IMR-90 (cell line): ENCODE measurements at regions not wholly inside any gene's neighbourhood (a gene's known extent, or its start where the extent isn't known, plus 50 kb on each side); places are given as distances from the start of the nearest gene placed in this dataset.
A peak's percentile ranks its signal among the peaks of the same experiment; 100 is the strongest.

Source experiments
- ATAC-seq: fragments of 200-7000 bp; cut with Tn5 transposase; 2 replicates; pipeline ENCODE4 v1.9.1; 2020; ENCODE audit warnings: low read depth, mild to moderate bottlenecking, moderate library complexity
- BruUV-seq: library from RNA; stranded (reverse); fragments of 400-500 nt; replicated peaks from 2 replicates; lab custom pipeline; 2021; lab: Mats Ljungman, UMichigan
- CTCF ChIA-PET: fragments of 300-600 bp; formaldehyde crosslinking; extraction: SDS; loops from one replicate; lab custom pipeline; 2021; ENCODE audit warnings: antibody characterized with exemption; lab: Yijun Ruan, JAX
- POLR2A ChIA-PET: fragments of 300-600 bp; sonication (Branson Sonifier 250); formaldehyde crosslinking; loops from one replicate; lab custom pipeline; 2022; ENCODE audit warnings: antibody characterized with exemption; ENCODE audit not compliant: unreplicated experiment; lab: Charles Lee
- DNase-seq: peaks from one replicate; pipeline ENCODE4 v3.0.0; 2013
- H2AFZ ChIP-seq: replicated peaks from 2 replicates; pipeline ENCODE3; 2013; ENCODE audit warnings: low read length, mild to moderate bottlenecking; ENCODE audit not compliant: poor library complexity
- H2AK5ac ChIP-seq: 2 replicates; pipeline ENCODE4 v1.6.1; 2013; ENCODE audit warnings: low read depth, low read length, inconsistent platforms
- H2AK9ac ChIP-seq: replicated peaks from 2 replicates; pipeline ENCODE3; 2013; ENCODE audit warnings: mild to moderate bottlenecking, low read depth, low read length, moderate library complexity; ENCODE audit not compliant: poor library complexity
- H2BK120ac ChIP-seq: 2 replicates; pipeline ENCODE4 v1.6.1; 2013; ENCODE audit warnings: low read depth, low read length, inconsistent platforms
- H2BK15ac ChIP-seq: 3 replicates; pipeline ENCODE4 v1.6.1; 2013; ENCODE audit warnings: low read depth, low read length, inconsistent platforms
- H2BK20ac ChIP-seq: 2 replicates; pipeline ENCODE4 v1.6.1; 2013; ENCODE audit warnings: low read depth, mild to moderate bottlenecking, inconsistent platforms, low read length, moderate library complexity
- H2BK5ac ChIP-seq: 2 replicates; pipeline ENCODE4 v1.6.1; 2013; ENCODE audit warnings: mild to moderate bottlenecking, low read depth, low read length, inconsistent platforms; ENCODE audit not compliant: poor library complexity, severe bottlenecking
- H3K14ac ChIP-seq: replicated peaks from 2 replicates; pipeline ENCODE4 v1.6.1; 2013; ENCODE audit warnings: low read depth, low read length, inconsistent platforms
- H3K18ac ChIP-seq: 2 replicates; pipeline ENCODE4 v1.6.1; 2013; ENCODE audit warnings: low read depth, low read length, control low read depth
- H3K23ac ChIP-seq: 2 replicates; pipeline ENCODE4 v1.6.1; 2013; ENCODE audit warnings: low read depth, low read length, inconsistent platforms
- H3K27ac ChIP-seq: 2 replicates; pipeline ENCODE4 v1.5.1; 2013; ENCODE audit warnings: mild to moderate bottlenecking, control low read depth, low read length; ENCODE audit not compliant: insufficient read depth
- H3K27me3 ChIP-seq: 2 replicates; pipeline ENCODE4 v1.6.1; 2013; ENCODE audit warnings: low read length; ENCODE audit not compliant: control insufficient read depth, insufficient read depth
- H3K36me3 ChIP-seq: 2 replicates; pipeline ENCODE4 v1.6.1; 2013; ENCODE audit warnings: low read length, mixed read lengths; ENCODE audit not compliant: control insufficient read depth, insufficient read depth
- H3K4ac ChIP-seq: 2 replicates; pipeline ENCODE4 v1.6.1; 2013; ENCODE audit warnings: low read depth, low read length, inconsistent platforms
- H3K4me1 ChIP-seq: 2 replicates; pipeline ENCODE4 v1.6.1; 2013; ENCODE audit warnings: low read length, mixed read lengths; ENCODE audit not compliant: control insufficient read depth, insufficient read depth
- H3K4me2 ChIP-seq: 2 replicates; pipeline ENCODE4 v1.6.1; 2013; ENCODE audit warnings: low read depth, mild to moderate bottlenecking, control low read depth, low read length, moderate library complexity
- H3K4me3 ChIP-seq: 2 replicates; pipeline ENCODE4 v1.5.1; 2013; ENCODE audit warnings: low read depth, mild to moderate bottlenecking, control low read depth, low read length, moderate library complexity; ENCODE audit not compliant: insufficient read depth
- H3K56ac ChIP-seq: 2 replicates; pipeline ENCODE4 v1.6.1; 2013; ENCODE audit warnings: low read length, inconsistent platforms; ENCODE audit not compliant: insufficient read depth; ENCODE audit errors: extremely low read depth
- H3K79me1 ChIP-seq, 2 experiments: 2 replicates each; pipeline ENCODE4 v1.6.1; 2013; ENCODE audit warnings: low read length in 2 of 2, inconsistent platforms in 1 of 2, low read depth in 1 of 2
- H3K9ac ChIP-seq: 2 replicates; pipeline ENCODE4 v1.6.1; 2013; ENCODE audit warnings: low read depth, low read length, control low read depth
- H3K9me1 ChIP-seq: 2 replicates; pipeline ENCODE4 v1.6.1; 2013; ENCODE audit warnings: low read length, inconsistent platforms; ENCODE audit not compliant: insufficient read depth
- H3K9me3 ChIP-seq: 2 replicates; pipeline ENCODE4 v1.6.1; 2013; ENCODE audit warnings: low read length; ENCODE audit not compliant: control insufficient read depth, insufficient read depth
- H4K20me1 ChIP-seq: 2 replicates; pipeline ENCODE4 v1.6.1; 2013; ENCODE audit warnings: low read length, inconsistent platforms; ENCODE audit not compliant: insufficient read depth
- H4K5ac ChIP-seq: 2 replicates; pipeline ENCODE4 v1.6.1; 2013; ENCODE audit warnings: mild to moderate bottlenecking, low read depth, low read length, control low read depth
- H4K8ac ChIP-seq, 2 experiments: 2 replicates each; pipeline ENCODE4 v1.6.1; 2013; ENCODE audit warnings: low read depth in 2 of 2, low read length in 2 of 2, control low read depth in 1 of 2, inconsistent platforms in 1 of 2
- H4K91ac ChIP-seq: 2 replicates; pipeline ENCODE4 v1.6.1; 2013; ENCODE audit warnings: low read depth, low read length, inconsistent platforms; ENCODE audit not compliant: insufficient read depth
- CEBPB ChIP-seq: IDR thresholded peaks from 2 replicates; pipeline ENCODE4 v1.6.1; 2012; ENCODE audit warnings: low read depth, low read length, improper control_type of control experiment
- CHD1 ChIP-seq: IDR thresholded peaks from 2 replicates; pipeline ENCODE4 v1.6.1; 2012; ENCODE audit warnings: low read depth, low read length, improper control_type of control experiment
- FOS ChIP-seq: fragments of 150-350 bp; IDR thresholded peaks from 2 replicates; pipeline ENCODE4 v1.6.1; 2016; ENCODE audit warnings: low read depth, low read length
- MAFK ChIP-seq: IDR thresholded peaks from 2 replicates; pipeline ENCODE4 v1.6.1; 2012; ENCODE audit warnings: low read depth, low read length, improper control_type of control experiment
- MAZ ChIP-seq: IDR thresholded peaks from 2 replicates; pipeline ENCODE4 v1.6.1; 2012; ENCODE audit warnings: low read depth, mild to moderate bottlenecking, low read length, improper control_type of control experiment, moderate library complexity, borderline replicate concordance
- MXI1 ChIP-seq: IDR thresholded peaks from 2 replicates; pipeline ENCODE4 v1.6.1; 2012; ENCODE audit warnings: low read depth, mild to moderate bottlenecking, low read length, moderate library complexity, borderline replicate concordance
- NFE2L2 ChIP-seq: fragments of 150-350 bp; IDR thresholded peaks from 2 replicates; pipeline ENCODE4 v1.6.1; 2016; ENCODE audit warnings: low read depth, mild to moderate bottlenecking, low read length
- POLR2A ChIP-seq: IDR thresholded peaks from 2 replicates; pipeline ENCODE4 v1.6.1; 2012; ENCODE audit warnings: mild to moderate bottlenecking, low read depth, low read length
- RAD21 ChIP-seq: IDR thresholded peaks from 2 replicates; pipeline ENCODE4 v1.6.1; 2012; ENCODE audit warnings: low read length, improper control_type of control experiment
- RFX5 ChIP-seq: IDR thresholded peaks from 2 replicates; pipeline ENCODE4 v1.8.0; 2012; ENCODE audit warnings: low read depth, mild to moderate bottlenecking, low read length, moderate library complexity
- SMC3 ChIP-seq: fragments of 150-350 bp; IDR thresholded peaks from 2 replicates; pipeline ENCODE4 v1.6.1; 2016; ENCODE audit warnings: low read depth, mild to moderate bottlenecking, antibody characterized with exemption, low read length, moderate library complexity
- WGBS, 2 experiments: methylation state at CpG; one replicate each; pipeline versions ENCODE4 v1.1.5 to v1.1.7; 2013; ENCODE audit warnings: missing lambda C conversion rate in 2 of 2; ENCODE audit not compliant: insufficient read length in 1 of 2; ENCODE audit errors: extremely low coverage in 2 of 2; 5-methylcytosine and 5-hydroxymethylcytosine counted together
- dilution Hi-C: fragments of 300-500 bp; cut with HindIII; formaldehyde crosslinking; loops from one replicate; pipeline ENCODE4 v1.14.3; 2018; ENCODE audit warnings: low sequenced_read_pairs; ENCODE audit not compliant: unreplicated experiment
- in situ Hi-C: fragments of 300-500 bp; cut with MboI; formaldehyde crosslinking; loops from 3 replicates; pipeline ENCODE4 v1.14.3; 2019; ENCODE audit warnings: low sequenced_read_pairs, inconsistent platforms, mixed read lengths
- intact Hi-C: fragments of 100-400 bp; cut with micrococcal nuclease; formaldehyde crosslinking; loops from 2 replicates; pipeline ENCODE4 v1.10.0; 2022
- TF ChIP-seq, protein P1 (sequence below): conservative IDR thresholded peaks from 2 replicates; pipeline ENCODE4 v1.5.1; 2012; ENCODE audit warnings: mild to moderate bottlenecking, low read depth, low read length, improper control_type of control experiment
- TF ChIP-seq, protein P2 (sequence below): fragments of 150-350 bp; IDR thresholded peaks from 2 replicates; pipeline ENCODE4 v1.6.1; 2017; ENCODE audit warnings: mild to moderate bottlenecking, antibody characterized with exemption, low read length, low read depth
- TF ChIP-seq, protein P3 (sequence below): fragments of 150-350 bp; IDR thresholded peaks from 2 replicates; pipeline ENCODE4 v1.6.1; 2016; ENCODE audit warnings: low read depth, mild to moderate bottlenecking, low read length, moderate library complexity, borderline replicate concordance

DNA sequence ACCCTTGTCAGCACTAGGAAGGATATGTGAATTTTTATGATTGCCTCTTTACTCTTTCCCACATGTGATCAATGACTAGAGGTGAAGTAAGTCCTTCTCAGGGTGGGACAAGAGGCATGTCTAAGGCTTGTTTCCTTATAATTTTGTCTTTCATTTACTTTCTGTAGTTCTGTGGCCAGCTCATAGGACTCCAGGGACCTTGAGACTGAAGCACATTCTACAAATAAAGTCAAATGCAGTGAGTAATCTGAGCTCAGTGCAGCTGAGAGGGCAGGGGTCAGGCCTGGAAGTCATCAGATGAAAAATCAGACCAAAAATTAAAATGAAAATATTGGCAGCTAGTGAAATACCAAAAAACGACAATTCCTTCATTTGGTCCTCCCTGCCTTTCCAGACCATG lies 424.7 kb upstream of the THBS1 start:
- Histone ChIP-seq H3K23ac (peak overlapping the region; percentile 69; the same call in 1 of the 2 replicates), H2AFZ (no peak overlapping the region), H3K9me1 (peaks cover 5% of the 10 kb centered on the region; the same call in 1 of the 2 replicates), H2BK20ac (peak overlapping the region; percentile 68; the same call in 1 of the 2 replicates), H2BK120ac (peak overlapping the region; percentile 59; the same call in 1 of the 2 replicates), H4K5ac (peak overlapping the region; percentile 56; the same call in 1 of the 2 replicates), H3K9ac (no peak overlapping the region), H4K8ac (peak overlapping the region in 1 of 2 experiments; percentile 39; a peak in 2 of 4 replicates), H3K56ac (no peak overlapping the region), H2BK5ac (peak overlapping the region; percentile 11), H2BK15ac (peak overlapping the region; percentile 1; the same call in 1 of the 3 replicates), H3K79me1 (no peaks in the 10 kb centered on the region), H3K14ac (peak overlapping the region; percentile 29), H3K18ac (peak overlapping the region; percentile 73; the same call in 1 of the 2 replicates), H3K27ac (no peak overlapping the region), H2AK9ac (no peak overlapping the region), H3K9me3 (no peaks in the 10 kb centered on the region), H4K20me1 (no peaks in the 10 kb centered on the region), H3K36me3 (no peaks in the 10 kb centered on the region), H3K4ac (peak overlapping the region; percentile 51; the same call in 1 of the 2 replicates), H3K4me3 (no peak overlapping the region), H3K27me3 (no peaks in the 10 kb centered on the region), H3K4me1 (peaks cover 11% of the 10 kb centered on the region), H3K4me2 (no peak overlapping the region), H2AK5ac (peak overlapping the region; percentile 13; the same call in 1 of the 2 replicates), H4K91ac (peak overlapping the region; percentile 46; the same call in 1 of the 2 replicates)
- DNase-seq (no peak), ATAC-seq (peak; percentile 66)
- ChIA-PET POLR2A (no interaction called here), CTCF (interaction anchor here (0.7 kb wide), 1 partner anchor 97 kb away, joined by 7 read pairs; no protein-coding TSS in a partner anchor)
- dilution Hi-C loops (no loop called here), intact Hi-C loops (no loop called here), in situ Hi-C loops (loop anchor here (25.0 kb wide), 1 partner anchor 606 kb away; no protein-coding TSS in a partner anchor)
- BruUV-seq, result no TSS peak
- WGBS, 2 experiments, result no CpG with 5 or more reads among the region's 1 CpG
- TF ChIP-seq, protein P1, sequence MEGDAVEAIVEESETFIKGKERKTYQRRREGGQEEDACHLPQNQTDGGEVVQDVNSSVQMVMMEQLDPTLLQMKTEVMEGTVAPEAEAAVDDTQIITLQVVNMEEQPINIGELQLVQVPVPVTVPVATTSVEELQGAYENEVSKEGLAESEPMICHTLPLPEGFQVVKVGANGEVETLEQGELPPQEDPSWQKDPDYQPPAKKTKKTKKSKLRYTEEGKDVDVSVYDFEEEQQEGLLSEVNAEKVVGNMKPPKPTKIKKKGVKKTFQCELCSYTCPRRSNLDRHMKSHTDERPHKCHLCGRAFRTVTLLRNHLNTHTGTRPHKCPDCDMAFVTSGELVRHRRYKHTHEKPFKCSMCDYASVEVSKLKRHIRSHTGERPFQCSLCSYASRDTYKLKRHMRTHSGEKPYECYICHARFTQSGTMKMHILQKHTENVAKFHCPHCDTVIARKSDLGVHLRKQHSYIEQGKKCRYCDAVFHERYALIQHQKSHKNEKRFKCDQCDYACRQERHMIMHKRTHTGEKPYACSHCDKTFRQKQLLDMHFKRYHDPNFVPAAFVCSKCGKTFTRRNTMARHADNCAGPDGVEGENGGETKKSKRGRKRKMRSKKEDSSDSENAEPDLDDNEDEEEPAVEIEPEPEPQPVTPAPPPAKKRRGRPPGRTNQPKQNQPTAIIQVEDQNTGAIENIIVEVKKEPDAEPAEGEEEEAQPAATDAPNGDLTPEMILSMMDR, result no peak
- no peak for TF ChIP-seq CEBPB
- no peak for TF ChIP-seq POLR2A
- TF ChIP-seq MAFK, result no peak
- TF ChIP-seq, protein P2, sequence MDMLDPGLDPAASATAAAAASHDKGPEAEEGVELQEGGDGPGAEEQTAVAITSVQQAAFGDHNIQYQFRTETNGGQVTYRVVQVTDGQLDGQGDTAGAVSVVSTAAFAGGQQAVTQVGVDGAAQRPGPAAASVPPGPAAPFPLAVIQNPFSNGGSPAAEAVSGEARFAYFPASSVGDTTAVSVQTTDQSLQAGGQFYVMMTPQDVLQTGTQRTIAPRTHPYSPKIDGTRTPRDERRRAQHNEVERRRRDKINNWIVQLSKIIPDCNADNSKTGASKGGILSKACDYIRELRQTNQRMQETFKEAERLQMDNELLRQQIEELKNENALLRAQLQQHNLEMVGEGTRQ, result no peak
- TF ChIP-seq CHD1, result no peak
- TF ChIP-seq, protein P3, sequence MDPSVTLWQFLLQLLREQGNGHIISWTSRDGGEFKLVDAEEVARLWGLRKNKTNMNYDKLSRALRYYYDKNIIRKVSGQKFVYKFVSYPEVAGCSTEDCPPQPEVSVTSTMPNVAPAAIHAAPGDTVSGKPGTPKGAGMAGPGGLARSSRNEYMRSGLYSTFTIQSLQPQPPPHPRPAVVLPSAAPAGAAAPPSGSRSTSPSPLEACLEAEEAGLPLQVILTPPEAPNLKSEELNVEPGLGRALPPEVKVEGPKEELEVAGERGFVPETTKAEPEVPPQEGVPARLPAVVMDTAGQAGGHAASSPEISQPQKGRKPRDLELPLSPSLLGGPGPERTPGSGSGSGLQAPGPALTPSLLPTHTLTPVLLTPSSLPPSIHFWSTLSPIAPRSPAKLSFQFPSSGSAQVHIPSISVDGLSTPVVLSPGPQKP, result no peak
- no peak for TF ChIP-seq RFX5
- no peak for TF ChIP-seq RAD21
- no peak for TF ChIP-seq FOS
- no peak for TF ChIP-seq MXI1
- TF ChIP-seq MAZ, result no peak
- no peak for TF ChIP-seq NFE2L2
- TF ChIP-seq SMC3, result no peak
